Endometrium (tissue), 2 donors: ENCODE measurements at regions not wholly inside any gene's neighbourhood (a gene's known extent, or its start where the extent isn't known, plus 50 kb on each side); places are given as distances from the start of the nearest gene placed in this dataset.
A peak's percentile ranks its signal among the peaks of the same experiment; 100 is the strongest.

Experiments
- FAIRE-seq: peaks from 2 replicates; lab custom pipeline; 2012; peaks lifted over from hg19 to GRCh38; lab: Jason Lieb, UNC
- donor health status: control.
- donor health status: control.

DNA sequence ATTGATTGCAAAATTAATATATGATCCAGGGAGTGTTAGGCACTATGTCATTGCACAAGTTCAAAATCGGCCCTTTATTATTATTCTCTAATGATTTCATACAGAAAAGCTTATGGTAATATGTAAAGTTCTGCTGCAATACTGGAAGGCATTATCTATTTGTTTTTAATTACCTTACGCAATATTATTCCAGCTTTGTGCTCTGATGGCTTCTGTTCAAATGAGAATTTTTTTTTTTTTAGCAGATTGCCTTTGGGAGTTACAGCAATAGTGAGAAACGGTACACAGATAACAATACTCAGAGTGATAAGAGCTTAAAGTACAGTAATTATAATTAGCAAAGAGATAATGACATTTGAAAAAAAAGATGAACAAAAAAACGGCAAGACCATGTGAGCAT lies 602.2 kb upstream of the ALCAM start:
- FAIRE-seq: no peak

DNA sequence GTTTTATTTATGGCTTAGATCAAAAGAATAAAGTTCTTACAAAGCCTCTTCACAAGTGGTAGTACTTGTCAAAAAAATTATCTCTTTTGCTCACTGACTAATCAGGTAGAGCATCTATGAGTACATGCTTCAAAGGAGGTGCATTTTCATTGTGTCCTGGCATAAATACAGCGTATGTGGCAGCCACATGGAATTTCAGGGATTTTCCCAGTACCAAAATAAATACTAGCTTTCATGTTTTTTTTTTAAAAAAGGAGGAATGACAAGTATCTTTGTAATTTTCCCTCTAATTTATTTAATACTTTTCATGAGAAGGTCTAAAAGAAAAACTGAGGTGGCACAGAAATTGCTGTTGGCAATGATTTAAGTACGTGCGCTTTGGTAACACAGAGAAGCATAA lies 597.8 kb upstream of the ALCAM start:
- FAIRE-seq: no peak

DNA sequence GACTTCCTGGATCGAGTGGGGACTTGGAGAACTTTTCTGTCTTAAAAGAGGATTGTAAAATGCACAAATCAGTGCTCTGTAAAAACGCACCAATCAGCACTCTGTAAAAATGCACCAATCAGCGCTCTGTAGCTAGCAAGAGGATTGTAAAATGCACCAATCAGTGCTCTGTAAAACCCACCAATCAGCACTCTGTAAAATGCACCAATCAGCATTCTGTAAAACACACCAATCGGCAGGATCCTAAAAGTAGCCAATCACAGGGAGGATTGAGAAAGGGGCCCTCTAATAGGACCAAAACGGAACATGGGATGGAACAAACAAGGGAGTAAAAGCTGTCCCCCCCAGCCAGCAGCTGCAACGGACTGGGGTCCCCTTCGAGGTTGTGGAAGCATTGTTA lies 587.4 kb upstream of the ALCAM start:
- no peak for FAIRE-seq

DNA sequence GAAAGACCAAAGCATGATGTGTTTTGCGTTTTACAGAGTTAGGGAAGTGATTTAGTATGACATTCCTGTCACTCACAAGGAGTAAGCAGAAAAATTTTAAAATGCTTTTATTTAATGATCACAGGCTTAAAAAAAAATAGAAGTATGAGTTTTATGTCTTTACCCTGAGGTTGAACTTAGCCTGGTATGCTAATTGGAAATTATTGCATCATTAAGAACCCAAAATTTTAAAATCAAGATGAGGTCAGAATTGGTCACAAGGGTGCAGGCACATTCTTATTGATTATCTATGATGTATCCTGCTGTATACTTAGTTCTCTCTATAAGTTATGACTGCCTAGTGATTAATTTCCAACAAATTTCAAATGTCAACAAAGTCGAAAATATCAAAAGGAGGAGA lies 585.6 kb upstream of the ALCAM start:
- peak; percentile 26 for FAIRE-seq

DNA sequence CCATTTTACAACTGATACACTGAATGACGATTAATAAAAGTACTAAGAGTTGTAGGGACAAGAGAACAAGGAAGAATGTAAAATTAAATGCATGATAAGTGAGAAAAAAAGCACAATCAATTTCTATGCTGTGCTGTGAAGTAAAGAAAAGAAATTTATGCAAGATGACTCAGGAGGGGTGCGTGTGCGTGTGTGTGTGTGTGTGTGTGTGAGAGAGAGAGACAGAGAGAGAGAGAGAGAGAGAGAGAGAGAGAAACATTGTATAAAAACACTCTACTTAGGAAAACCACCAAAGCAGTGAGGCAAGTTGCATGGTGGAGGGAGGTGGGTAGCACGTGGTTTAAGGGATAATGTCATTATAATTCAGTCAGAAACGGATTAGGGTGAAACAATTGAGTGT lies 580.8 kb upstream of the ALCAM start:
- FAIRE-seq: no peak

- no peak for FAIRE-seq
Observed at GRCh38 chr3:104787306-104787705, 579.4 kb upstream of the ALCAM start.

DNA sequence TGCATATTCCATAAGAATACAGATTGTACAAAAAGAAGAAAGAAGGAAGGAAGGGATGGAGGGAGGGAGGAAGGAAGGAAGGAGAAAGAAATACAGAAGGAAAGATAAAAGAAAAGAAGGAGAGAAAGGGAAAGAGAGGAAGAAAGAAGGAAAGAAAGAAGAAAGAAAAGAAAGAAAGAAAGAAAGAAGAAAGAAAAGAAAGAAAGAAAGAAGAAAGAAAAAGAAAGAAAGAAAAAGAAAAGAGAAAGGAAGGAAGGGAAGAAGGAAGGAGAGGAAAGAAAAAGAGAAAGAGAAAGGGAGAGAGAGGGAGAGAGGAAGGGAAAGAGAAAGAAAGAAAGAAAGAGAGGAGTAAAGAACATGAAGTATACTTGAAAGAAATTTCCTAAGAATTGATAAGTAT lies 577.9 kb upstream of the ALCAM start:
- FAIRE-seq: no peak

GRCh38 chr3:104791331-104791730 lies 575.4 kb upstream of the ALCAM start:
- FAIRE-seq: no peak

GRCh38 chr3:104796556-104796955 lies 570.2 kb upstream of the ALCAM start:
- FAIRE-seq: no peak

DNA sequence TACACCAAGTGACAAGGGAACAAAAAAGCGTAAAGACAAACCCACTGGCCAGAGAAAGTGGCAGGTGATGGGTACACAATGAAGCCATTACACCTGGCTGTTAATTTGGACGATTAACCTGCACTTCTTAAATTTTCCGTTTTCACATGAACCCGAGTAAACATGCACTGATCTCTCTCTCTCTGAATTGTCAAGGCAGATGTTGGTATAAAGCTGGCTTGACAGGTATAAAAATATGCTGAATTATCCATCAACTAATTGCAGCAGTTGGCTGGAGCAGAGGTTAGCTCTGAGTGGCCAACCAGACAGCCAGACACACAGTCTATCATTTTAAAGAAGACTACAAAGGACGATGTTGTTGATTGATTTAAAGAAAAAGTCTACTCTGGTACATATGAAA lies 561.7 kb upstream of the ALCAM start:
- FAIRE-seq: no peak

- no peak for FAIRE-seq
Observed at GRCh38 chr3:104805508-104805907, 561.2 kb upstream of the ALCAM start.

GRCh38 chr3:104810896-104811295 lies 555.8 kb upstream of the ALCAM start:
- FAIRE-seq: no peak

GRCh38 chr3:104816008-104816407 lies 550.7 kb upstream of the ALCAM start:
- FAIRE-seq: no peak

- no peak for FAIRE-seq
Observed at GRCh38 chr3:104816716-104817115, 550.0 kb upstream of the ALCAM start.

GRCh38 chr3:104819333-104819732 lies 547.4 kb upstream of the ALCAM start:
- FAIRE-seq: peak; percentile 48

DNA sequence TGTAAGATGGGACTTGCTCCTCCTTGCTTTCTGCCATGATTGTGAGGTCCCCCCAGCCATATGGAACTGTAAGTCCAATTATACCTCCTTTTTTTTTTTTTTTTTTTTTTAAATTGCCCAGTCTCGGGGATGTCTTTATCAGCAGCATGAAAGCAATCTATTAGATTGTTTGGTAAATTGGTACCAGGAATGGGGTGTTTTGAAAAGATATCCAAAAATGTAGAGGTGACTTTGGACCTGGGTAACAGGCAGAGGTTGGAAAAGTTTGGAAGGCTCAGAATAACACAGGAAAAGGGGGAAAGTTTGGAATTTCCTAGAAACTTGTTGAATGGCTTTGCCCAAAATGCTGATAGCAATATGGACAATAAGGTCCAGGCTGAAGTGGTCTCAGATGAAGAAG lies 545.8 kb upstream of the ALCAM start:
- FAIRE-seq: no peak

DNA sequence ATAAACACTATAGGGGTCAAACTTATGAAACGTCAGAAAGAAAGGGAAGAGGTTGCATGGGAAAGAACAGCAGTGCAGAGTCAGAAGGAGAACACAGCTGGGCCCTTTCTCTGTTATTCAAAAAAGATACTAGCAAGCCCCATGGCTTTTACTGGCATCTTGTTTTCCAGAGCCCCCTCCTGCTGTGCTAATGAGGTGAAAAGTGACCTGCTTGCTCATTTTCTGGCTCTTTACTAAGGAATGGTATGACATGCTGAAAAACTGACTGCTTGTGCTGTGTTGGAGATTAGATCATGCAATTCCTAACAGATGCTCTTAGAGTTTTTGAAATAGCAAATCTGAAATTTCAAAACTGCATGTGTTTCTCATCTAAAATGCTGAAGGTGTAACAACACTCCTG lies 541.6 kb upstream of the ALCAM start:
- FAIRE-seq: no peak

GRCh38 chr3:104831071-104831470 lies 535.6 kb upstream of the ALCAM start:
- no peak for FAIRE-seq

GRCh38 chr3:104832530-104832929 lies 534.2 kb upstream of the ALCAM start:
- FAIRE-seq: no peak

DNA sequence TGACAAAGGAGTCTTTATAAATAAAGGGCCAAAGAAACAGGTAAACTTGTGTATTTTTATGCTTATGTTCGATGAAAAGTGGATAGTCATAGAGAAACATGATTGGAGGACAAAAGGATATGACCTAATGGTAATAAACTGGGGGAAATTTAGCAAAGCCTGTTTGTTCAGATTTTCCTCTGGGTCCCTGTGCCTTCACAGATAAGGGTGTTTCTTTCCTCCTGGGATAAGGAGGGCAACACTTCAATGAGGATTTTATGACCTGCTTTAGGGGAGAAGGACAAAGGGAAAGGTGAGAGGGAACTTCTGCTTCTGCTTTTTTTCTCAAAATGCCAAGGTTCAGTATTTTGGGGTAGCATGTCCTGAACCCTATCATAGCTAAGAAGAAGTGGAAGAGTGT lies 531.3 kb upstream of the ALCAM start:
- FAIRE-seq: no peak

DNA sequence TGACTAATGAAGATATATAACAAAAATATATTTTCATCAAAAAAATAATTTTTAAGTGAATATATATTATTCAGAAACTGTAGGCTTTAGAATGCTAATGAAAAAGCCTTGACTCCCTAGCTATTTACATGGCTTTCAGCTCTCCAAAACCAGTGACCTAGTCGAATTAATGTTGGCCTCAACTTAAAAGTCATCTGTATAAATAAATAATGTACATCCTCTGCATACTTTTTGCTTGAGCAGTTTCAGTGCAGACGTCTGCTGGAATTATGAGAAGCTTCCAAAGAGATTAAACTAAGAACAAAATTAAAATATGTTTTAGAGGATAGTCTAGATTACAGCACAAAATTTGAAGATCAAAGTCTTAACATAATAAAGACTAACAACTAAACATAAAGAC lies 520.4 kb upstream of the ALCAM start:
- FAIRE-seq: no peak

- no peak for FAIRE-seq
Observed at GRCh38 chr3:104849070-104849469, 517.6 kb upstream of the ALCAM start.

- FAIRE-seq: no peak
Observed at GRCh38 chr3:104854468-104854867, 512.2 kb upstream of the ALCAM start.

GRCh38 chr3:104855702-104856101 lies 511.0 kb upstream of the ALCAM start:
- FAIRE-seq: no peak

DNA sequence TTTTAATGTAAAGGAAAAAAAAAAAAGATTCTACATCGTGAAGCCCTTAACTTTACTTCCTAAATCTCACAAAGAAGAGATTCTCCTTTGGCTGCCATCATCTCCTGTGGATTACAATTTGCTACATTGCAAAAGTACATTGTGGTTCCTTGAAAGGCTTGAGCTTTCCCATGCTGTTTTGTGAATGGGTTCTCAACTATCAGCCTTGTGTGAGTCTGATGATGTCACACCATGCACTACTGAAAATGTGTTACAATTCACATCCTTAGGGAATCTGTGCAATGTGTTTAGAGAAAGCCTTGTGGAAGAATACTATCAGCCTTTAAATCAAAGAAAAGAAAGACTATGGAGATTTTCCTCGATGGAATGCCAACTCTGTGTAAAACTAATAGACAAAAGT lies 510.0 kb upstream of the ALCAM start:
- no peak for FAIRE-seq
